ENCODE measurements at regions not wholly inside any gene's neighbourhood (a gene's known extent, or its start where the extent isn't known, plus 50 kb on each side); places are given as distances from the start of the nearest gene placed in this dataset.

GRCh38 chr10:36373424-36374096, 731.5 kb upstream of the FZD8 start:
- DNase-seq (ENCODE audit: low read depth): no peak
- TF ChIP-seq, protein P1, sequence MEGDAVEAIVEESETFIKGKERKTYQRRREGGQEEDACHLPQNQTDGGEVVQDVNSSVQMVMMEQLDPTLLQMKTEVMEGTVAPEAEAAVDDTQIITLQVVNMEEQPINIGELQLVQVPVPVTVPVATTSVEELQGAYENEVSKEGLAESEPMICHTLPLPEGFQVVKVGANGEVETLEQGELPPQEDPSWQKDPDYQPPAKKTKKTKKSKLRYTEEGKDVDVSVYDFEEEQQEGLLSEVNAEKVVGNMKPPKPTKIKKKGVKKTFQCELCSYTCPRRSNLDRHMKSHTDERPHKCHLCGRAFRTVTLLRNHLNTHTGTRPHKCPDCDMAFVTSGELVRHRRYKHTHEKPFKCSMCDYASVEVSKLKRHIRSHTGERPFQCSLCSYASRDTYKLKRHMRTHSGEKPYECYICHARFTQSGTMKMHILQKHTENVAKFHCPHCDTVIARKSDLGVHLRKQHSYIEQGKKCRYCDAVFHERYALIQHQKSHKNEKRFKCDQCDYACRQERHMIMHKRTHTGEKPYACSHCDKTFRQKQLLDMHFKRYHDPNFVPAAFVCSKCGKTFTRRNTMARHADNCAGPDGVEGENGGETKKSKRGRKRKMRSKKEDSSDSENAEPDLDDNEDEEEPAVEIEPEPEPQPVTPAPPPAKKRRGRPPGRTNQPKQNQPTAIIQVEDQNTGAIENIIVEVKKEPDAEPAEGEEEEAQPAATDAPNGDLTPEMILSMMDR (conservative IDR thresholded peaks at IDR 0.05; ENCODE audit: low read depth, low read length): no peak

GRCh38 chr10:36367362-36367761, 725.3 kb upstream of the FZD8 start:
- H3K4me3 ChIP-seq (ENCODE audit: low read depth, low read length): no peak overlapping the region
- TF ChIP-seq, protein P1 (conservative IDR thresholded peaks at IDR 0.05; ENCODE audit: low read depth, low read length): no peak
- no peak for DNase-seq (ENCODE audit: low read depth)

More at GRCh38 chr10:36373424-36374096, 731.5 kb upstream of the FZD8 start:
- no peak overlapping the region for H3K4me3 ChIP-seq (ENCODE audit: low read depth, low read length)

GRCh38 chr10:36366843-36367242, 724.7 kb upstream of the FZD8 start:
- H3K4me3 ChIP-seq (ENCODE audit: low read depth, low read length): no peak overlapping the region
- no peak for DNase-seq (ENCODE audit: low read depth)
- TF ChIP-seq, protein P1 (conservative IDR thresholded peaks at IDR 0.05; ENCODE audit: low read depth, low read length): no peak

- no peak for DNase-seq (ENCODE audit: low read depth)
- H3K4me3 ChIP-seq (ENCODE audit: low read depth, low read length): no peak overlapping the region
- TF ChIP-seq, protein P1 (conservative IDR thresholded peaks at IDR 0.05; ENCODE audit: low read depth, low read length): no peak
These were observed 724.0 kb upstream of the FZD8 start for GRCh38 chr10:36366065-36366464.

DNA sequence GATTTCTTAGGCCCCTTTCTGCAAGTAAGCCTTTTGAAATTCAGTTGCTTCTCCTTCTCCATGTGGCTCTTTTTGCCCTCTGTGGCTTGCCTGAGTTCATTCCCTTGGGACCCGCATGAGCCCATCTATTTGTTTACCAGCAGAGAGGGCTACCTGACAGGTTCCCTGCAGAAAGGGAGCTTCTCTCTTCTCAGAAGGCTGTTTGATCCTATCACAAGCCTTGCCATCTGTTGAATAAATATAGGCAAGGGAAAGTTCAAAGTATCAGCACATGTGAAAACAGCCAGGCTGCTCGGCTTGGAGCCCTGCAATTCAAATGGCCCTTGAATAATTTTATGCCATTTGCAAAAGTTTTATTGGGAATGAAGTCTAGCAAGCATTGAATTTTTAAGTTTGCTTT, 720.2 kb upstream of the FZD8 start:
- TF ChIP-seq, protein P1 (conservative IDR thresholded peaks at IDR 0.05; ENCODE audit: low read depth, low read length): no peak
- no peak overlapping the region for H3K4me3 ChIP-seq (ENCODE audit: low read depth, low read length)
- no peak for DNase-seq (ENCODE audit: low read depth)

DNA sequence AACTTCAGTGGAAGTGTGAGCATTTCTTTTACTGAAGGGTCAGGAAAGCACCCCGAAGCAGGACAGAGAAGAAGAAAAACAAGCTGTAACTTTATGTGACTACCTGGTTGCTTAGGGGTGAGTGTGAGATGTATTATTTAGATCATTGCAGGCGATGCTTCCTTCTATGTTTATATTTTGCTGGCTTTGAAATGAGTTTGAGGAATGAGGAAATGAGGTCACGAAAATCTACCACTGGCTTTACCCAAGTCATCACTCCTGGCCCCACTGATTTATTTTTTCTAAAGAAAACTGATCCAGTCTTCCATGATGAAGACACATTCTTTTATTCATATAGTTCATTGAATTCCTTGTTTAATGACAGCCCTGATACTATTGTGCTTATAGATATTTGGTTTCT, 716.6 kb upstream of the FZD8 start:
- DNase-seq (ENCODE audit: low read depth): no peak
- H3K4me3 ChIP-seq (ENCODE audit: low read depth, low read length): no peak overlapping the region
- TF ChIP-seq, protein P1 (conservative IDR thresholded peaks at IDR 0.05; ENCODE audit: low read depth, low read length): no peak

DNA sequence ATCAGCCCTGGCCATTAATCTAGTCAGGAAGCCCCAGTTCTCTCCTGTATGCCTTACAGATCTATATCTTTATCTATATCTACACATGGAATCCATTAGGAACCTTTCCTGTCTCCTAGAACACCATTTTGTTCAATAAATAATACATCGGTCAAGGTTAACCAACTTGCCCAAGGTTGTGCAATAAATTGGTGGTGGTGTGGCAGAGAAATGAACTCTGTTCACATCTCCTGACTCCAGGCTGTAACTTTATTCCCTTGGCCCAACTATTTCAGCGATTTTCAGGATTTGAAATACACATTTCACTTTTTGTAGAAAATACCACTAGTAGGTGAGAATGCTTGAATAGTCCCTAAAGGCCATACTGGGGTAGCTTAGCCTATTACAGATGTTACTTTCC, 712.5 kb upstream of the FZD8 start:
- TF ChIP-seq, protein P1 (conservative IDR thresholded peaks at IDR 0.05; ENCODE audit: low read depth, low read length): no peak
- no peak for DNase-seq (ENCODE audit: low read depth)
- H3K4me3 ChIP-seq (ENCODE audit: low read depth, low read length): no peak overlapping the region
